SU-DHL-6 (cell line): ENCODE measurements at regions not wholly inside any gene's neighbourhood (a gene's known extent, or its start where the extent isn't known, plus 50 kb on each side); places are given as distances from the start of the nearest gene placed in this dataset.

Source experiments
- CTCF ChIP-seq: fragments of 200-600 bp; sonication (generic); IDR thresholded peaks from one replicate; pipeline ENCODE4 v1.5.1; 2017; ENCODE audit warnings: antibody characterized with exemption, mild to moderate bottlenecking, low read length, moderate library complexity; ENCODE audit not compliant: insufficient read depth, poor library complexity, severe bottlenecking
- EZH2phosphoT487 ChIP-seq: fragments of 200-600 bp; sonication (generic), shearing (Covaris generic); conservative IDR thresholded peaks from 2 replicates; pipeline ENCODE4 v1.6.1; 2018; ENCODE audit warnings: mild to moderate bottlenecking, antibody characterized with exemption, low read length, moderate library complexity, mixed read lengths

- TF ChIP-seq CTCF (no peak), EZH2phosphoT487 (no peak)
Observed at GRCh38 chr9:108270561-108270960, 585.2 kb downstream of the ACTL7B start.
